Karpas-422 (cell line): ENCODE measurements at regions not wholly inside any gene's neighbourhood (a gene's known extent, or its start where the extent isn't known, plus 50 kb on each side); places are given as distances from the start of the nearest gene placed in this dataset.
"Not testable (repeated sequence)": the region's sequence is repeated elsewhere in the genome, so short reads cannot be mapped to it uniquely, and the experiment has no call there.

Source experiments
- DNase-seq: peaks from one replicate; pipeline ENCODE4 v3.0.0-alpha.2; 2015
- H2AFZ ChIP-seq: fragments of 200-600 bp; sonication (generic); 2 replicates; pipeline ENCODE4 v1.6.1; 2014; ENCODE audit warnings: antibody characterized with exemption, low read length, mixed read lengths
- H3K27ac ChIP-seq: fragments of 200-600 bp; sonication (generic); 2 replicates; pipeline ENCODE4 v1.5.1; 2014; ENCODE audit warnings: mild to moderate bottlenecking, low read length, moderate library complexity
- H3K27me3 ChIP-seq: fragments of 200-600 bp; sonication (generic); 2 replicates; pipeline ENCODE4 v1.6.1; 2014; ENCODE audit warnings: low read length, mixed read lengths
- H3K36me3 ChIP-seq: fragments of 200-600 bp; sonication (generic); 2 replicates; pipeline ENCODE4 v1.6.1; 2014; ENCODE audit warnings: low read length, mixed read lengths; ENCODE audit not compliant: insufficient read depth
- H3K4me1 ChIP-seq: fragments of 200-600 bp; sonication (generic); 2 replicates; pipeline ENCODE4 v1.6.1; 2014; ENCODE audit warnings: mild to moderate bottlenecking, low read length, mixed read lengths
- H3K4me2 ChIP-seq: fragments of 200-600 bp; sonication (generic); 2 replicates; pipeline ENCODE4 v1.6.1; 2014; ENCODE audit warnings: low read length, low read depth, mild to moderate bottlenecking; ENCODE audit not compliant: poor library complexity, severe bottlenecking
- H3K4me3 ChIP-seq: fragments of 200-600 bp; sonication (generic); 2 replicates; pipeline ENCODE4 v1.5.1; 2014; ENCODE audit warnings: mild to moderate bottlenecking, antibody characterized with exemption, low read length, mixed read lengths
- H3K79me2 ChIP-seq: fragments of 200-600 bp; sonication (generic); 2 replicates; pipeline ENCODE4 v1.6.1; 2014; ENCODE audit warnings: mild to moderate bottlenecking, low read length, mixed read lengths
- H3K9ac ChIP-seq: fragments of 200-600 bp; sonication (generic); 2 replicates; pipeline ENCODE4 v1.6.0; 2014; ENCODE audit warnings: low read length
- H3K9me2 ChIP-seq: fragments of 200-600 bp; sonication (generic), shearing (Covaris generic); replicated peaks from 2 replicates; pipeline ENCODE4 v1.6.0; 2014; ENCODE audit warnings: mild to moderate bottlenecking, low read length, moderate library complexity; ENCODE audit not compliant: insufficient read depth
- H3K9me3 ChIP-seq: fragments of 300-700, 200-600 bp; sonication (generic); 2 replicates; pipeline ENCODE4 v1.6.1; 2014; ENCODE audit warnings: low read length, mixed read lengths
- H4K20me1 ChIP-seq: fragments of 200-600 bp; sonication (generic); 2 replicates; pipeline ENCODE4 v1.6.1; 2014; ENCODE audit warnings: mild to moderate bottlenecking, antibody characterized with exemption, low read length, low read depth; ENCODE audit not compliant: insufficient read depth

- Histone ChIP-seq H2AFZ (no peak overlapping the region), H3K9me3 (no peaks in the 10 kb centered on the region), H3K4me1 (no peaks in the 10 kb centered on the region), H3K27ac (no peak overlapping the region), H3K79me2 (no peaks in the 10 kb centered on the region), H3K9me2 (no peaks in the 10 kb centered on the region), H4K20me1 (no peaks in the 10 kb centered on the region), H3K4me3 (no peak overlapping the region), H3K36me3 (no peaks in the 10 kb centered on the region), H3K9ac (no peak overlapping the region), H3K27me3 (0 out of 2 replicates have a peak, but pooled peaks cover 4% of the 10 kb centered on the region), H3K4me2 (no peak overlapping the region)
- DNase-seq, result no peak
These were observed 515.7 kb downstream of the DCDC2C start for GRCh38 chr2:4219101-4219500.

GRCh38 chr2:4219571-4219970 is 516.2 kb downstream of the DCDC2C start:
- H3K27ac ChIP-seq, result no peak overlapping the region
- no peak overlapping the region for H2AFZ ChIP-seq
- no peak overlapping the region for H3K4me3 ChIP-seq
- no peaks in the 10 kb centered on the region for H3K4me1 ChIP-seq
- H3K79me2 ChIP-seq, result no peaks in the 10 kb centered on the region
- H3K36me3 ChIP-seq, result no peaks in the 10 kb centered on the region
- H4K20me1 ChIP-seq, result no peaks in the 10 kb centered on the region
- no peak overlapping the region for H3K9ac ChIP-seq
- H3K9me3 ChIP-seq, result no peaks in the 10 kb centered on the region
- H3K4me2 ChIP-seq, result no peak overlapping the region
- DNase-seq, result no peak
- H3K9me2 ChIP-seq, result no peaks in the 10 kb centered on the region
- 0 out of 2 replicates have a peak, but pooled peaks cover 4% of the 10 kb centered on the region for H3K27me3 ChIP-seq

- H3K27ac ChIP-seq, result no peak overlapping the region
- no peaks in the 10 kb centered on the region for H4K20me1 ChIP-seq
- H3K27me3 ChIP-seq, result 0 out of 2 replicates have a peak, but pooled peaks cover 4% of the 10 kb centered on the region
These were observed 518.1 kb downstream of the DCDC2C start for GRCh38 chr2:4221434-4221833.

GRCh38 chr2:4221845-4222244 is 518.5 kb downstream of the DCDC2C start:
- Histone ChIP-seq H3K27ac (no peak overlapping the region), H4K20me1 (no peaks in the 10 kb centered on the region), H3K9me2 (no peaks in the 10 kb centered on the region), H3K4me3 (no peak overlapping the region), H2AFZ (no peak overlapping the region), H3K4me1 (no peaks in the 10 kb centered on the region), H3K79me2 (no peaks in the 10 kb centered on the region), H3K4me2 (no peak overlapping the region), H3K9ac (no peak overlapping the region), H3K9me3 (no peaks in the 10 kb centered on the region), H3K27me3 (0 out of 2 replicates have a peak, but pooled peaks cover 4% of the 10 kb centered on the region), H3K36me3 (no peaks in the 10 kb centered on the region)
- no peak for DNase-seq

More at GRCh38 chr2:4221434-4221833, 518.1 kb downstream of the DCDC2C start:
- Histone ChIP-seq H3K79me2 (no peaks in the 10 kb centered on the region), H3K4me1 (no peaks in the 10 kb centered on the region), H3K9me3 (no peaks in the 10 kb centered on the region), H3K9me2 (no peaks in the 10 kb centered on the region), H3K4me2 (no peak overlapping the region), H3K36me3 (no peaks in the 10 kb centered on the region), H3K4me3 (no peak overlapping the region), H3K9ac (no peak overlapping the region), H2AFZ (no peak overlapping the region)
- DNase-seq, result no peak

GRCh38 chr2:4244422-4244821 is 541.0 kb downstream of the DCDC2C start:
- H3K9me3 ChIP-seq, result not testable (repeated sequence)

GRCh38 chr2:4246364-4247131 is 543.2 kb downstream of the DCDC2C start:
- Histone ChIP-seq H4K20me1 (no peaks in the 10 kb centered on the region), H3K27ac (no peak overlapping the region), H3K9ac (no peak overlapping the region), H3K4me1 (no peaks in the 10 kb centered on the region), H3K79me2 (no peaks in the 10 kb centered on the region), H3K4me3 (no peak overlapping the region), H3K4me2 (no peak overlapping the region), H3K9me3 (no peaks in the 10 kb centered on the region), H3K27me3 (no peaks in the 10 kb centered on the region), H2AFZ (no peak overlapping the region), H3K36me3 (no peaks in the 10 kb centered on the region), H3K9me2 (no peaks in the 10 kb centered on the region)
- no peak for DNase-seq

More at GRCh38 chr2:4244422-4244821, 541.0 kb downstream of the DCDC2C start:
- not testable (repeated sequence) for H3K27ac ChIP-seq, H3K9ac ChIP-seq, H3K36me3 ChIP-seq, H4K20me1 ChIP-seq, H3K79me2 ChIP-seq, H3K4me2 ChIP-seq, H3K4me1 ChIP-seq, H2AFZ ChIP-seq, H3K4me3 ChIP-seq, DNase-seq, H3K9me2 ChIP-seq, H3K27me3 ChIP-seq

GRCh38 chr2:4247791-4248190 is 544.4 kb downstream of the DCDC2C start:
- Histone ChIP-seq H2AFZ (no peak overlapping the region), H3K9me2 (no peaks in the 10 kb centered on the region), H3K4me1 (no peaks in the 10 kb centered on the region), H3K27ac (no peak overlapping the region), H4K20me1 (no peaks in the 10 kb centered on the region), H3K9ac (no peak overlapping the region), H3K4me2 (no peak overlapping the region), H3K79me2 (no peaks in the 10 kb centered on the region), H3K4me3 (no peak overlapping the region), H3K36me3 (no peaks in the 10 kb centered on the region), H3K9me3 (no peaks in the 10 kb centered on the region), H3K27me3 (no peaks in the 10 kb centered on the region)
- DNase-seq, result no peak

- H4K20me1 ChIP-seq, result no peaks in the 10 kb centered on the region
- H3K36me3 ChIP-seq, result no peaks in the 10 kb centered on the region
- H3K4me2 ChIP-seq, result no peak overlapping the region
- DNase-seq, result no peak
- no peaks in the 10 kb centered on the region for H3K27me3 ChIP-seq
- H3K4me3 ChIP-seq, result no peak overlapping the region
- H3K9me2 ChIP-seq, result no peaks in the 10 kb centered on the region
- no peaks in the 10 kb centered on the region for H3K4me1 ChIP-seq
- H3K9ac ChIP-seq, result no peak overlapping the region
- H2AFZ ChIP-seq, result no peak overlapping the region; the same call in 1 of the 2 replicates
- no peak overlapping the region for H3K27ac ChIP-seq
- H3K9me3 ChIP-seq, result no peaks in the 10 kb centered on the region
- no peaks in the 10 kb centered on the region for H3K79me2 ChIP-seq
These were observed 552.1 kb downstream of the DCDC2C start for GRCh38 chr2:4255491-4255890.
